Naive B cell (primary cell): ENCODE measurements at regions not wholly inside any gene's neighbourhood (a gene's known extent, or its start where the extent isn't known, plus 50 kb on each side); places are given as distances from the start of the nearest gene placed in this dataset.
"Not testable (repeated sequence)": the region's sequence is repeated elsewhere in the genome, so short reads cannot be mapped to it uniquely, and the experiment has no call there.

Source experiments
- ATAC-seq, 2 donors: fragments of 150-1000 bp; cut with Tn5 transposase; 2 replicates each; pipeline ENCODE4 v1.10.0; 2021; ENCODE audit warnings: low read depth in 2 of 2, mild to moderate bottlenecking in 2 of 2, moderate library complexity in 2 of 2
- DNase-seq: peaks from one replicate; pipeline ENCODE4 v3.0.0; 2022
- H3K27ac Mint-ChIP-seq, 6 donors: one replicate each; pipeline ENCODE4 v1.8.0; 2020 to 2022; ENCODE audit warnings: mild to moderate bottlenecking in 6 of 6, mixed read lengths in 6 of 6, moderate library complexity in 5 of 6, inconsistent platforms in 2 of 6
- H3K27me3 Mint-ChIP-seq, 3 donors: one replicate each; pipeline ENCODE4 v1.8.0; 2021 to 2022; ENCODE audit warnings: mixed read lengths in 3 of 3, mild to moderate bottlenecking in 1 of 3
- H3K36me3 Mint-ChIP-seq, 2 donors: one replicate each; pipeline ENCODE4 v1.8.0; 2020 to 2022; ENCODE audit warnings: mixed read lengths in 2 of 2, inconsistent platforms in 1 of 2, mild to moderate bottlenecking in 1 of 2
- H3K4me1 Mint-ChIP-seq, 3 donors: one replicate each; pipeline ENCODE4 v1.8.0; 2020 to 2022; ENCODE audit warnings: mixed read lengths in 3 of 3, inconsistent platforms in 1 of 3, mild to moderate bottlenecking in 1 of 3, moderate library complexity in 1 of 3
- H3K4me3 Mint-ChIP-seq, 8 donors: one replicate each; pipeline ENCODE4 v1.8.0; 2020 to 2022; ENCODE audit warnings: mild to moderate bottlenecking in 8 of 8, mixed read lengths in 8 of 8, moderate library complexity in 8 of 8, inconsistent platforms in 2 of 8
- H3K9me3 Mint-ChIP-seq, 7 donors: one replicate each; pipeline ENCODE4 v1.8.0; 2020 to 2022; ENCODE audit warnings: mixed read lengths in 7 of 7, mild to moderate bottlenecking in 5 of 7, inconsistent platforms in 2 of 7, moderate library complexity in 1 of 7

DNA sequence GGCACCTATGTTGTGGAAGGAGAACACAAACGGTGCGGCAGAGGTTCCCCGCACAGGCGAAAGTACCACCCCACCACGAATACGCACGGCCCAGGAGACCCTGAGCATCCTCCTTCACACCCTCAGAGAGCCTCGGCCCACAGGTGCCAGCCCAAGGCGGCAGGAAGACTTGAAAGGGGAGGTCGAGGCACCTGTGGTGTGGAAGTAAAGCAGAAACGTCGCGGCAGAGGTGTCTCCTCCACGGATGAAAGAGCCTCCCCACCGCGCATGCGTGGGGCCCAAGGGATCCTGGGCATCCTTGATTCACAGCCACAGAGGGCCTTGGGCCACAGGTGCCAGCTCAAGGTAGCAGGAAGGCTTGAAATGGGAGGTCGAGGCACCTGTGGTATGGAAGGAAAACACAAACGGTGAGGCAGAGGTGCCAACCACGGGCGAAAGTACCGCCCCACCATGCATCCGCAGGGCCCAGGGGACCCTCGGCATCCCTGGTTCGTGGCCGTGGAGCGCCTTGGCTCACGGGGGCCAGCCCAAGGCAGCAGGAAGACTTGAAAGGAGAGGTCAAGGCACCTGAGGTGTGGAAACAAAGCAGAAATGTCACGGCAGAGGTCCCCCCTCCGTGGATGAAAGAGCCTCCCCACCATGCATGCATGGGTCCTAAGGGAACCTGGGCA, 380.1 kb downstream of the ALG10 start:
- Mint-ChIP-seq H3K27me3 (no peaks in the 10 kb centered on the region), H3K36me3 (peaks cover 0 to 31% of the 10 kb centered on the region in 2 donors)
- no peak for DNase-seq

DNA sequence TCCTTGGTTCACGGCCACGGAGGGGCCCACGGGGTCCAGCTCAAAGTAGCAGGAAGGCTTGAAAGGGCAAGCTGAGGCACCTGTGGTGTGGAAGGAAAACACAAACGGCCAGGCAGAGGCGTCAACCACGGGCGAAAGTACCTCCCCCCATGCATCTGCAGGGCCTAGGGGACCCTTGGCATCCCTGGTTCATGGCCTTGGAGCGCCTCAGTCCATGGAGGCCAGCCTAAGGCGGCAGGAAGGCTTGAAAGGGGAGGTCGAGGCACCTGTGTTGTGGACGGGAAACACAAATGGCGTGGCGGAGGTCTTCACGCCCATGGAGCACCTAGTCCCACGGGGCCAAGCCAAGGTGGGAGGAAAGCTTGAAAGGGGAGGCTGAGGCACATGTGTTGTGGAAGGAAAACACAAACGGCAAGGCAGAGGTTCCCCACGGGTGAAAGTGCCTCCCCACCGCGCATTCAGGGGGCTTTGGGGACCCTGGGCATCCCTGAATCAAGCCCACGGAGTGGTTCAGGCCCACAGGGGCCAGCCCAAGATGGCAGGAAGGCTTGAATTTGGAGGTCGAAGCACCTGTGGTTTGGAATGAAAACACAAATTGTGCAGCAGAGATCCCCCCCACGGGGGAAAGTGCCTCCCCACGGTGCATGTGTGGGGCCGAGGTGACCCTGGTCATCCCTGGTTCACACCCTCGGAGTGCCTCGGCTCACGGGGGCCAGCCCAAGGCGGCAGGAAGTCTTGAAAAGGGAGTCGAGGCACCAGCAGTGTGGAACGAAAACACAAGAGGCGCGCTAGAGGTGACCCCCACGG, 380.8 kb downstream of the ALG10 start:
- peaks cover 0 to 31% of the 10 kb centered on the region in 2 donors for H3K36me3 Mint-ChIP-seq
- H3K4me1 Mint-ChIP-seq, result no peaks in the 10 kb centered on the region
- H3K4me3 Mint-ChIP-seq, result peak overlapping the region in 1 of 8 donors; percentile 29
- peak overlapping the region in 1 of 6 donors; percentile 47 for H3K27ac Mint-ChIP-seq
- peaks cover 22 to 57% (median 29%) of the 10 kb centered on the region in 7 donors for H3K9me3 Mint-ChIP-seq
- ATAC-seq (no peak), DNase-seq (no peak)
- H3K27me3 Mint-ChIP-seq, result no peaks in the 10 kb centered on the region

More for the DNA sequence above, 380.1 kb downstream of the ALG10 start:
- Mint-ChIP-seq H3K27ac (peak overlapping the region in 1 of 6 donors; percentile 62), H3K4me1 (no peaks in the 10 kb centered on the region), H3K4me3 (no peak overlapping the region), H3K9me3 (peaks cover 15 to 50% (median 24%) of the 10 kb centered on the region in 7 donors)
- no peak for ATAC-seq

DNA sequence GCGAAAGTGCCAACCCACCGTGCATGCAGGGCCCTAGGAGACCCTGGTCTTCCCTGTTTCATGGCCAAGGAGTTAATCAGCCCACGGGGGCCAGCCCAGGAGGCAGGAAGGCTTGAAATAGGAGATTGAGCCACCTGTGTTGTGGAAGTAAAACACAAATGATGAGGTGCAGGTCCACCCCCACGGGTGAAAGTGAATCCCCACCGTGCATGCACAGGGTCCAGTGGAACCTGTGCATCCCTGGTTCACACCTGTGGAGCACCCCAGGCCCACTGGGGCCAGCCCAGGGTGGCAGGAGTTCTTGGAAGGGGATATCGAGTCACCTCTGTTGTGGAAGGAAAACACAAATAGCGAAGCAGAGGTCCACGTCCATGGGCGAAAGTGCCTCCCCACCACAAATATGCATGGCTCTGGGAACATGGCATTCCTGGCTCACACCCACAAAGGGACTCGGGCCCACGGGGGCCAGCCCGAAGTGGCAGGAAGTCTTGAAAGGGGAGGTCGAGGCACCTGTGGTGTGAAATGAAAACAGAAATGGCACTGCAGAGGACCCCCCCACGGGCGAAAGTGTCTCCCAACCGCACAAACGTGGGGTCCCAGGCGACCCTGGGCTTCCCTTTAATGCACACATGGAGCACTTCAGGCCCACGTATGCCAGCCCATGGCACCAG, 381.5 kb downstream of the ALG10 start:
- Mint-ChIP-seq H3K4me1 (no peaks in the 10 kb centered on the region), H3K36me3 (peaks cover 0 to 31% of the 10 kb centered on the region in 2 donors)

DNA sequence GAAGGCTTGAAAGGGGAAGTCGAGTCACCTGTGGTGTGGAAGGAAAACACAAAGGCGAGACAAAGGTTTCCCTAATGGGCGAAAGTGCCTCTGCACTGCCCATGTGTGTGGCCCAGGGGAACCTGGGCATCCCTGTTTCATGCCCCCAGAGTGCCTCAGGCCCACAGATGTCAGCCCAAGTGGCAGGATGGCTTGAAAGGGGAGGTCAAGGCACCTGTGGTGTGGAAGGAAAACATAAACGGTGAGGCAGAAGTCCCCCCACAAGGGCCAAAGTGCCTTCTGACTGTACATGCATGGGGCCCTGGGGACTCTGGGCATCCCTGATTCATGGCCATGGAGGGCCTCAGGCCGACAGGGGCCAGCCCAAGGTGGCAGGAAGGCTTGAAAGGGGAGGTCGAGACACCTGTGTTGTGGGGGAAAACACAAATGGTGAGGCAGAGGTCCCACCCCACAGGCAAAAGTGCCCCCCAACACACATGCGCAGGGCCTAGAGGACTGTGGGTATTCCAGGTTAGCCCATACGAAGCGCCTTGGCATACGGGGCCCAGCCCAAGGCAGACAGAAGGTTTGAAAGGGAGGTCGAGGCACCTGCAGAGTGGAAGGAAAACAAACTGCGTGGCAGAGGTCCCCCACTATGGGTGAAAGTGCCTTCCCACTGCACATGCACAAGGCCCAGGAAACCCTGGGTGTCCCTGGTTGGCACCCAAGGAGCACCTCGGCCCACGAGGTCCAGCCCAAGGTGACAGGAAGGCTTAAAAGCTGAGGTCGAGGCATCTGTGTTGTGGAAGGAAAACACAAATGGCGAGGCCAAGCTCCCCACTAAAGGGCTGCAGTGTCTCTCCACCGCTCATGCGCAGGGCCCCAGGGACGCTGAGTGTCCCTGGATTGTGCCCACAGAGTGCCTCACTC, 382.3 kb downstream of the ALG10 start:
- Mint-ChIP-seq H3K27me3 (no peaks in the 10 kb centered on the region), H3K4me3 (no peak overlapping the region), H3K4me1 (no peaks in the 10 kb centered on the region), H3K9me3 (peaks cover 24 to 63% (median 36%) of the 10 kb centered on the region in 7 donors), H3K27ac (no peak overlapping the region), H3K36me3 (peaks cover 0 to 31% of the 10 kb centered on the region in 2 donors)
- ATAC-seq (no peak), DNase-seq (no peak)

More for the DNA sequence above, 381.5 kb downstream of the ALG10 start:
- Mint-ChIP-seq H3K27me3 (no peaks in the 10 kb centered on the region), H3K9me3 (peaks cover 24 to 60% (median 35%) of the 10 kb centered on the region in 7 donors), H3K27ac (no peak overlapping the region), H3K4me3 (no peak overlapping the region)
- ATAC-seq (no peak), DNase-seq (no peak)

DNA sequence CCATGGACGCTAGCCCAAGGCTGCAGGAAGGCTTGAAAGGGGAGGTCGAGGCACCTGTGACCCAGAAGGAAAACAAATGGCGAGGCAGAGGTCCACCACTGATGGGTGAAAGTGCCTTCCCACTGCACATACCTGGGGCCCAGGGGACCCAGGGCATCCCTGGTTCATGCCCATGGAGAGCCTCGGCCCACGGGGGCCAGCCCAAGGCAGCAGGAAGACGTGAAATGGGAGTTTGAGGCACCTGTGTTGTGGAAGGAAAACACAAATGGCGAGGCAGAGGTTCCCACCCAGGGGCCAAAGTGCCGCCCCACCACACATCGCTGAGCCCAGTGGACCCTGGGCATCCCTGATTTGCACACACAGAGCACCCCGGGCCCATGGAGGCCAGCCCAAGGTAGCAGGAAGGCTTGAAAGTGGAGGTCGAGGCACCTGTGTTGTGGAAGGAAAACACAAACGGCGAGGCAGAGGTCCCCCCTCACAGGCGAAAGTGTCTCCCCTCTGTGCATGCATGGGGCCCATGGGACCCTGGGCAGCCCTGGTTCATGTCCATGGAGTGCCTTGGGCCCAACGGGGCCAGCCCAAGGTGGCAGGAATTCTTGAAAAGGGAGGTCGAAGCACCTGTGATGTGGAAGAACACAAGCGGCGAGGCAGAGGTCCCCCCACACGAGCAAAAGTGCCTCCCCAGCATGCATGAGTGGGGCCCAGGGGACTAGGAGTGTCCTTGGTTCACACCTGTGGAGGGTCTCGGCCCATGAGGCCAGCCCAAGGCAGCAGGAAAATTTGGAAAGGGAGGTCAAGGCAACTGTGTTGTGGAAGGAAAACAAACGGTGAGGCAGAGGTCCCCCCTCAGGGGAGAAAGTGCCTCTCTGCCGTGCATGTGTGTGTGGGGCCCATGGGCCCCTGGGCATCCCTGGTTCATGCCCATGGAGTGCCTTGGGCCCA, 383.3 kb downstream of the ALG10 start:
- no peak for DNase-seq
- H3K4me3 Mint-ChIP-seq, result no peak overlapping the region
- H3K36me3 Mint-ChIP-seq, result peaks cover 0 to 35% of the 10 kb centered on the region in 2 donors
- no peaks in the 10 kb centered on the region for H3K4me1 Mint-ChIP-seq
- peaks cover 24 to 67% (median 45%) of the 10 kb centered on the region in 7 donors for H3K9me3 Mint-ChIP-seq
- H3K27ac Mint-ChIP-seq, result no peak overlapping the region
- no peak for ATAC-seq
- no peaks in the 10 kb centered on the region for H3K27me3 Mint-ChIP-seq

DNA sequence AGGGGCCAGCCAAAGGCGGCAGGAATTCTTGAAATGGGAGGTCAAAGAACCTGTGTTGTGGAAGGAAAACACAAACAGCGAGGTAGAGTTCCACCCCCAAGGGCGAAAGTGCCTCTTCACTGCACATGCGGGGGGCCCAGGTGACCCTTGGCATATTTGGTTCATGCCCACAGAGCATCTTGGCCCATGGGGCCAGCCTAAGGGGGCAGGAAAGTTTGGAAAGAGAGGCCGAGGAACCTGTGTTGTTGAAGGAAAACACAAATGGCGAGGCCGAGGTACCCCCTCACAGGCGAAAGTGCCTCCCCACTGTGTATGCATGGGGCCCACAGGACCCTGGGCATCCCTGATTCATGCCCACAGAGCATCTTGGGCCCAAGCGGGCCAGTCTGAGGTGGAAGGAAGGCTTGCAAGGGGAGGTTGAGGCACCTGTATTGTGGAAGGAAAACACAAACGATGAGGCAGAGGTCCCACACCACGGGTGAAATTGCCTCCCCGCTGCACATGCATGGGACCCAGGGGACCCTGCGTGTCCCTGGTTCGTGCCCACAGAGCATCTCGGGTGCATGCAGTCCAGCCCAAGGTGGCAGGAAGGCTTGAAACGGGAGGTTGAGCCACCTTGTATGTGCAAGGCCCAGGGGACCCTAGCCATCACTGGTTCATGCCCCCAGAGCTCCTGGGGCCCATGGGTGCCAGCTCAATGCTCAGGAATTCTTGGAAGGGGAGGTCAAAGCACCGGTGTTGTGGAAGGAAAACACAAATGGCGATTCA, 384.1 kb downstream of the ALG10 start:
- H3K27me3 Mint-ChIP-seq, result no peaks in the 10 kb centered on the region
- ATAC-seq (no peak), DNase-seq (no peak)
- peaks cover 0 to 36% of the 10 kb centered on the region in 2 donors for H3K36me3 Mint-ChIP-seq
- H3K4me1 Mint-ChIP-seq, result no peaks in the 10 kb centered on the region
- no peak overlapping the region for H3K4me3 Mint-ChIP-seq
- peaks cover 21 to 70% (median 52%) of the 10 kb centered on the region in 7 donors for H3K9me3 Mint-ChIP-seq
- no peak overlapping the region for H3K27ac Mint-ChIP-seq

DNA sequence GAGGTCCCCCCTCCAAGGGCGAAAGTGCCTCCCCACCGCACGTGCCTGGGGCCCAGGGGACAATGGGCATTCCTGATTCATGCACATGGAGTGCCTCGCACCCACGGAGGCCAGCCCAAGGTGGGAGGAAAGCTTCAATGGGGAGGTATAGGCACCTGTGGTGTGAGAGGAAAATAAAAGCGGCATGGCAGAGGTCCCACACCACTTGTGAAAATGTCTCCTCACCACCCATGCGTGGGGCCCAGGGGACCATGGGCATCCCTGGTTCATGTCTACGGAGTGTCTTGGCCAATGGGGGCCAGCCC, 384.7 kb downstream of the ALG10 start:
- Mint-ChIP-seq H3K36me3 (peaks cover 0 to 36% of the 10 kb centered on the region in 2 donors), H3K9me3 (peaks cover 21 to 76% (median 53%) of the 10 kb centered on the region in 7 donors)
- no peak for ATAC-seq

DNA sequence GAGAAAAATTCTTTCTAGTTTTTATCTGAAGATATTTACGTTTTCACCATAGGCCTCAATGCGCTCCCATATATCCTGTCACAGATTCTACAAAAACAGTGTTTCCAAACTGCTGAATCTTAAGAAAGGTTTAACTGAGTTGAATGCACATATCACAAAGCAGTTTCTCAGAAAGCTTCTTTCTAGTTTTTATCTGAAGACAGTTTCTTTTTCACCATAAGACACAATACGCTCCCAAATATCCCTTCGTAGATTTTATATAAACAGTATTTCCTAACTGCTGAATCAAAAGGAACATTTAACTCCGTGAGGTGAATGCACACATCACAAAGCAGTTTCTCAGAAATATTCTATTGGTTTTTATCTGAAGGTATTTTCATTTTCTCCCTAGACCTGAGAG, 385.5 kb downstream of the ALG10 start:
- no peaks in the 10 kb centered on the region for H3K4me1 Mint-ChIP-seq
- DNase-seq, result no peak
- peaks cover 0 to 36% of the 10 kb centered on the region in 2 donors for H3K36me3 Mint-ChIP-seq
- H3K27me3 Mint-ChIP-seq, result no peaks in the 10 kb centered on the region
- H3K27ac Mint-ChIP-seq, result no peak overlapping the region
- H3K9me3 Mint-ChIP-seq, result peaks cover 14 to 84% (median 57%) of the 10 kb centered on the region in 7 donors
- no peak for ATAC-seq
- H3K4me3 Mint-ChIP-seq, result no peak overlapping the region

More for the DNA sequence above, 384.7 kb downstream of the ALG10 start:
- Mint-ChIP-seq H3K4me1 (no peaks in the 10 kb centered on the region), H3K27me3 (no peaks in the 10 kb centered on the region), H3K4me3 (no peak overlapping the region), H3K27ac (no peak overlapping the region)
- DNase-seq, result no peak

DNA sequence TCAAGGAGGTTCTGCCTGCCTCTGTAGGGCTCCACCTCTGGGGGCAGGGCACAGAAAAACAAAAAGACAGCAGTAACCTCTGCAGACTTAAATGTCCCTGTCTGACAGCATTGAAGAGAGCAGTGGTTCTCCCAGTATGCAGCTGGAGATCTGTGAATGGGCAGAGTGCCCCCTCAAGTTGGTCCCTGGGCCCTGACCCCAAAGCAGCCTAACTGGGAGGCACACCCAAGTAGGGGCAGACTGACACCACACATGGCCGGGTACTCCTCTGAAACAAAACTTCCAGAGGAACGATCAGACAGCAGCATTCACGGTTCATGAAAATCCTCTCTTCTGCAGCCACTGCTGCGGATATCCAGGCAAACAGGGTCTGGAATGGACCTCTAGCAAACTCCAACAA, 409.2 kb downstream of the ALG10 start:
- H3K27me3 Mint-ChIP-seq, H3K4me3 Mint-ChIP-seq, H3K36me3 Mint-ChIP-seq, DNase-seq, H3K27ac Mint-ChIP-seq, H3K4me1 Mint-ChIP-seq, ATAC-seq: not testable (repeated sequence)
- H3K9me3 Mint-ChIP-seq, result peaks cover 0 to 67% (median 31%) of the 10 kb centered on the region in 7 donors
